Esophagus squamous epithelium (tissue), 5 donors: ENCODE measurements at regions not wholly inside any gene's neighbourhood (a gene's known extent, or its start where the extent isn't known, plus 50 kb on each side); places are given as distances from the start of the nearest gene placed in this dataset.

ENCODE experiments used
- DNase-seq: peaks from one replicate; lab custom pipeline; 2025; lab: John Stamatoyannopoulos, UW
- H3K27ac ChIP-seq, 4 donors: fragments of 200-600 bp; sonication (generic); one replicate each; pipeline ENCODE4 v1.5.1; 2016 to 2019; ENCODE audit warnings: mild to moderate bottlenecking in 1 of 4
- H3K27me3 ChIP-seq, 4 donors: fragments of 200-600 bp; sonication (generic); 1 replicate in 3 of 4; 2 replicates in 1 of 4; pipeline versions ENCODE4 v1.5.1 to v1.6.0; 2017 to 2021; ENCODE audit warnings: antibody characterized with exemption in 1 of 4
- H3K36me3 ChIP-seq, 3 donors: fragments of 200-600 bp; sonication (generic); one replicate each; pipeline ENCODE4 v1.5.1; 2016 to 2019
- H3K4me1 ChIP-seq, 3 donors: fragments of 200-600 bp; sonication (generic); one replicate each; pipeline ENCODE4 v1.5.1; 2017 to 2019
- H3K4me3 ChIP-seq, 4 donors: fragments of 200-600 bp; sonication (generic); 1 replicate in 3 of 4; 2 replicates in 1 of 4; pipeline ENCODE4 v1.5.1; 2016 to 2019; ENCODE audit warnings: mild to moderate bottlenecking in 2 of 4, moderate library complexity in 1 of 4
- H3K9me3 ChIP-seq, 3 donors: fragments of 200-600 bp; sonication (generic); one replicate each; pipeline ENCODE4 v1.5.1; 2016 to 2019
- CTCF ChIP-seq, 6 experiments: fragments of 450-650 bp in 4 of 6; fragments of 200-600 bp in 2 of 6; sonication (generic) in 2 of 6; IDR thresholded peaks; one replicate each; pipeline ENCODE4 v1.5.1; 2016 to 2019; ENCODE audit warnings: antibody characterized with exemption in 6 of 6, mild to moderate bottlenecking in 4 of 6, moderate library complexity in 4 of 6
- POLR2A ChIP-seq, 4 donors: fragments of 450-650 bp; IDR thresholded peaks; one replicate each; pipeline ENCODE4 v1.6.1; 2017; ENCODE audit warnings: antibody characterized with exemption in 4 of 4, mild to moderate bottlenecking in 4 of 4, moderate library complexity in 3 of 4
- WGBS, 2 donors: methylation state at CpG; one replicate each; pipeline ENCODE4 v1.1.5; 2018; 5-methylcytosine and 5-hydroxymethylcytosine counted together
- intact Hi-C: fragments of 100-400 bp; cut with DNase I; formaldehyde crosslinking; loops from one replicate; pipeline ENCODE4 v1.15.0; 2022
- donor health status: DM: yes; HTN: yes; CAD: no.

DNA sequence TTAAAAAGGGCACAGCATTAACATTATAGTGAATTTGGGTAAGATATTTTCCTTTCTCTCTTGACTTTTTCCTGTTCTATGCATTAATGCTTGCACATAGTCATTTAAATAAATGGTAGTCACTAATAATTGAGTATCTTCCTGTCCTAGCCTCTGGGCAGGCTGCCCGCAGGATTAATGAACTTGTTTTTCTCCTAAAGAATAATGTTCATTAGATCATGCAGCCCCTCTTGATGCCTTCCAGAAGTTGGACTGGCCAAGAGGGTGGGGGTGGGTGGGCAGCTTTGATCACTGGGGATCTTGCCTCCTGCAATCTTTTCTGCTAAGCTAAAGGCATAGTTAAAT, 514.5 kb upstream of the CDH2 start:
- Histone ChIP-seq H3K4me3 (no peak overlapping the region), H3K36me3 (no peaks in the 10 kb centered on the region), H3K4me1 (no peaks in the 10 kb centered on the region), H3K27ac (no peak overlapping the region), H3K9me3 (no peaks in the 10 kb centered on the region), H3K27me3 (no peaks in the 10 kb centered on the region)
- DNase-seq: no peak
- WGBS, 2 donors: 62 to 91% methylated on average over 1 of the region's 1 CpG
- intact Hi-C loops: no loop called here
- TF ChIP-seq POLR2A (IDR thresholded peaks at IDR 0.05) (no peak), CTCF (IDR thresholded peaks at IDR 0.05) (no peak)

- 59 to 67% methylated on average over 6 of the region's 6 CpGs for WGBS, 2 donors
- TF ChIP-seq POLR2A (IDR thresholded peaks at IDR 0.05) (no peak), CTCF (IDR thresholded peaks at IDR 0.05) (no peak)
- Histone ChIP-seq H3K36me3 (no peaks in the 10 kb centered on the region), H3K27me3 (no peaks in the 10 kb centered on the region), H3K9me3 (no peaks in the 10 kb centered on the region), H3K27ac (no peak overlapping the region), H3K4me3 (no peak overlapping the region), H3K4me1 (no peaks in the 10 kb centered on the region)
- no peak for DNase-seq
- intact Hi-C loops: no loop called here
Measured at GRCh38 chr18:28690836-28691495, 514.0 kb upstream of the CDH2 start.

DNA sequence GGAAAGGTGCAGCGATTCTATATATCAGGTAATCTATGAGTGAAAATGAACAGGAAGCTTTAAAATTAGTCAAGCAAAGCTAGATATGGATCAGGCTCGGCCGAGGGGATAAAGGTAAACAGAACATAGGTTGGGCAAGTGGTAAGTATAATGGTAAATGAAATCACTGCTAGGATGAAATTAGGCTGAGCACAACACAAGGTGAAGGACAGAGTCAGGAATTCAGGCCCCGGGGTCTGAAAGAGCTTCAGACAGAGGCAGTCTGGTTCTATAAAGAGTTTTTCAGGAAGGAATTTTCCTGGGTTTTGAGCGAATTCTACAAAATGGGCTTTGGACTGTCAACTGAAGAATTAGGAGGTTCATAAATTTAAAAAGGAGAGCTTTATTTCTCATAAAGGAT, 513.2 kb upstream of the CDH2 start:
- no peak for DNase-seq
- H3K27ac ChIP-seq: no peak overlapping the region
- WGBS, 2 donors: 55 to 72% methylated on average over 5 of the region's 5 CpGs
- intact Hi-C loops: no loop called here
- no peaks in the 10 kb centered on the region for H3K9me3 ChIP-seq
- TF ChIP-seq CTCF (IDR thresholded peaks at IDR 0.05) (no peak), POLR2A (IDR thresholded peaks at IDR 0.05) (no peak)
- no peaks in the 10 kb centered on the region for H3K36me3 ChIP-seq
- no peaks in the 10 kb centered on the region for H3K4me1 ChIP-seq
- no peak overlapping the region for H3K4me3 ChIP-seq
- H3K27me3 ChIP-seq: no peaks in the 10 kb centered on the region

- H3K27me3 ChIP-seq: no peaks in the 10 kb centered on the region
- H3K4me3 ChIP-seq: no peak overlapping the region
- H3K36me3 ChIP-seq: no peaks in the 10 kb centered on the region
- TF ChIP-seq CTCF (IDR thresholded peaks at IDR 0.05) (no peak), POLR2A (IDR thresholded peaks at IDR 0.05) (no peak)
- no peaks in the 10 kb centered on the region for H3K4me1 ChIP-seq
- 14 to 47% methylated on average over 1 of the region's 1 CpG for WGBS, 2 donors
- no peaks in the 10 kb centered on the region for H3K9me3 ChIP-seq
- intact Hi-C loops: no loop called here
- no peak for DNase-seq
- H3K27ac ChIP-seq: no peak overlapping the region
Measured at GRCh38 chr18:28689588-28689987, 512.7 kb upstream of the CDH2 start.

- Histone ChIP-seq H3K9me3 (no peaks in the 10 kb centered on the region), H3K27ac (no peak overlapping the region), H3K36me3 (no peaks in the 10 kb centered on the region), H3K27me3 (no peaks in the 10 kb centered on the region), H3K4me1 (no peaks in the 10 kb centered on the region), H3K4me3 (no peak overlapping the region)
- TF ChIP-seq POLR2A (IDR thresholded peaks at IDR 0.05) (no peak), CTCF (IDR thresholded peaks at IDR 0.05) (no peak)
- WGBS, 2 donors: 52 to 60% methylated on average over 3 of the region's 3 CpGs
- DNase-seq: no peak
- intact Hi-C loops: no loop called here
Measured at GRCh38 chr18:28684746-28685355, 507.9 kb upstream of the CDH2 start.
